A673 (cell line): ENCODE measurements at regions not wholly inside any gene's neighbourhood (a gene's known extent, or its start where the extent isn't known, plus 50 kb on each side); places are given as distances from the start of the nearest gene placed in this dataset.

Experiments
- BruUV-seq: library from RNA; stranded (reverse); fragments of 400-500 nt; replicated peaks from 2 replicates; lab custom pipeline; 2021; lab: Mats Ljungman, UMichigan
- CTCF ChIA-PET: fragments of 300-600 bp; sonication (Branson Sonifier 250); formaldehyde crosslinking; loops from one replicate; lab custom pipeline; 2022; ENCODE audit warnings: antibody characterized with exemption; lab: Charles Lee
- POLR2A ChIA-PET: fragments of 300-600 bp; sonication (Branson Sonifier 250); formaldehyde crosslinking; loops from one replicate; lab custom pipeline; 2022; ENCODE audit warnings: antibody characterized with exemption; ENCODE audit not compliant: low non-redundant PET; lab: Charles Lee
- DNase-seq: peaks from one replicate; pipeline ENCODE4 v3.0.0-alpha.2; 2015; ENCODE audit warnings: low spot score
- H3K27ac ChIP-seq: fragments of 200-600 bp; sonication (generic); 2 replicates; pipeline ENCODE4 v1.5.1; 2016; ENCODE audit warnings: mixed run types, low read depth, mild to moderate bottlenecking, mixed read lengths, antibody characterized with exemption, low read length; ENCODE audit not compliant: poor library complexity, severe bottlenecking
- H3K27me3 ChIP-seq: fragments of 200-600 bp; sonication (generic); replicated peaks from 2 replicates; pipeline ENCODE4 v1.6.1; 2017; ENCODE audit warnings: mixed run types, low read depth, mild to moderate bottlenecking, mixed read lengths, antibody characterized with exemption, low read length; ENCODE audit not compliant: insufficient read depth, poor library complexity
- H3K36me3 ChIP-seq: fragments of 200-600 bp; sonication (generic); 2 replicates; pipeline ENCODE4 v1.6.1; 2016; ENCODE audit warnings: mixed run types, mild to moderate bottlenecking, mixed read lengths, antibody characterized with exemption, low read length; ENCODE audit not compliant: insufficient read depth, poor library complexity, severe bottlenecking
- H3K4me1 ChIP-seq: fragments of 200-600 bp; sonication (generic); 2 replicates; pipeline ENCODE4 v1.6.1; 2017; ENCODE audit warnings: mixed run types, mild to moderate bottlenecking, mixed read lengths, antibody characterized with exemption, low read length; ENCODE audit not compliant: insufficient read depth, poor library complexity, severe bottlenecking
- H3K4me3 ChIP-seq: fragments of 200-600 bp; sonication (generic); 2 replicates; pipeline ENCODE4 v1.5.1; 2016; ENCODE audit warnings: low read depth, mixed run types, mild to moderate bottlenecking, mixed read lengths, low read length; ENCODE audit not compliant: poor library complexity, severe bottlenecking
- H3K9me3 ChIP-seq: fragments of 200-600 bp; sonication (generic); 2 replicates; pipeline ENCODE4 v1.6.1; 2016; ENCODE audit warnings: mixed run types, low read depth, mild to moderate bottlenecking, mixed read lengths, antibody characterized with exemption, low read length; ENCODE audit not compliant: poor library complexity, severe bottlenecking
- CTCF ChIP-seq: fragments of 300-800, 200-600 bp; sonication (generic); conservative IDR thresholded peaks from 2 replicates; pipeline ENCODE4 v1.5.1; 2017; ENCODE audit warnings: low read depth, mild to moderate bottlenecking, antibody characterized with exemption, low read length, moderate library complexity, mixed read lengths
- EZH2 ChIP-seq: fragments of 200-600 bp; sonication (generic); IDR thresholded peaks from 2 replicates; pipeline ENCODE4 v1.6.1; 2017; ENCODE audit warnings: borderline replicate concordance, low read depth, mild to moderate bottlenecking, mixed read lengths, antibody characterized with exemption, low read length; ENCODE audit not compliant: poor library complexity, severe bottlenecking
- intact Hi-C: fragments of 100-400 bp; cut with micrococcal nuclease; formaldehyde crosslinking; loops from one replicate; pipeline ENCODE4 v1.10.0; 2022; ENCODE audit not compliant: unreplicated experiment

DNA sequence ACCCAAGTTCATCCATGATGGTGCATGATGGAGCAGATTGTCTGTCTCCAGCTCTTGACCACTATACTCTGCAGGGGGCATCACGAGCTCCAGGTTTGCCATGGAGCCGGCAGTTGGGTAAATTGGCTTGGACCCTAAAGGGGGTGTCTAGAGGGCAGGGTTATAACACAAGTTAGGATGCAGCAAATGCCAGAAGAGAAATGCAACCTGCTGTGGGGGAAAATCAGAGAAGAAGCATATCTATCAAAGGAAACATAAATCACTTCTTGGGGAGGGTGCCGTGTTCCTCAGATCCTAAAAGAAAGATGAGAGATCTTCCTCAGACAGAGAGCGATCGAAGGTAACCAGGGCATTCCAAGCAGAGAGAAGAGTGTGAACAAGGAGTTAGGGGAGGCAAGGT lies 334.9 kb downstream of the C12orf75 start:
- no peak for DNase-seq
- ChIA-PET POLR2A (no interaction called here), CTCF (no interaction called here)
- TF ChIP-seq EZH2 (no peak), CTCF (no peak)
- BruUV-seq = no TSS peak
- H3K4me3 ChIP-seq = no peak overlapping the region
- no peaks in the 10 kb centered on the region for H3K27me3 ChIP-seq
- H3K4me1 ChIP-seq = no peaks in the 10 kb centered on the region
- intact Hi-C loops = no loop called here
- H3K36me3 ChIP-seq = no peaks in the 10 kb centered on the region
- no peaks in the 10 kb centered on the region for H3K9me3 ChIP-seq
- H3K27ac ChIP-seq = no peak overlapping the region

DNA sequence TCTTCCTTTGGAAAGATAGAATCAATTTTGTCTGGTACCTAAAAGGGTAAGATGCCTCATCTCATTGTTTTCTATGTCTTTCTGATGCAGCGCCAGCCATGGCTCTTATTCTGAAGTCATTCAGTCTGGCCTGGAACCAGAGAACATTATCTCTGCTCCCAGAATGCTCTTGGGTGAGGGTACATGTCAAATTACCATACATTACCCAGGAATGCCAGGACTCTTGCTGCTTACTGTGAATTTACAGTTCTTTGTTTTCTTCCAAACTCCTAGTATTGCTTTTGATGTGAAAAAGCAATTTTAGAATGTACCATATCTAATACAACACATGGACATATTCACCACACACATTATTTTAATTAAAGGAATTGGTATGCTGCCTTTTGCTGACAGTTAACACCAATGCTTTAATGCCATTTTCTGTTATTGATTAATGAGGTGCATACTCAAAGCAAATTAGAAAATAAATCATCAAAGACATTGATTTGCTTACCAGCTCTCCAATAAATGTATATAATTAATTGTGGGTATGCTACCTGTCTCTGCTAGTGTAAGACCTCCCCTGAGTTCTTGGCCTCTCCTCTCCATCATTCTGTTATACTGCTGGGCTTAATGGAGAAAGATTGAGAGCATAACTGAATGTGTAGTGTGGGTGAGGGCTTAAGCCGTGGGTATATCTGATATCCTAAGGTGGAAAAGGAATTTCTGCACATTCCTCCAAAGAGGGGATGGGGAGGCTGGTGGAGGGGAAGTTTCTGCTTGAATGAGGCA lies 337.7 kb downstream of the C12orf75 start:
- no TSS peak for BruUV-seq
- no peaks in the 10 kb centered on the region for H3K27me3 ChIP-seq
- DNase-seq = no peak
- no peak overlapping the region for H3K27ac ChIP-seq
- no peaks in the 10 kb centered on the region for H3K4me1 ChIP-seq
- H3K36me3 ChIP-seq = no peaks in the 10 kb centered on the region
- TF ChIP-seq CTCF (no peak), EZH2 (no peak)
- no peak overlapping the region for H3K4me3 ChIP-seq
- ChIA-PET POLR2A (no interaction called here), CTCF (no interaction called here)
- H3K9me3 ChIP-seq = no peaks in the 10 kb centered on the region
- intact Hi-C loops = no loop called here

- no TSS peak for BruUV-seq
- ChIA-PET CTCF (no interaction called here), POLR2A (no interaction called here)
- Histone ChIP-seq H3K27me3 (no peaks in the 10 kb centered on the region), H3K27ac (no peak overlapping the region), H3K36me3 (no peaks in the 10 kb centered on the region), H3K4me3 (no peak overlapping the region), H3K9me3 (no peaks in the 10 kb centered on the region), H3K4me1 (no peaks in the 10 kb centered on the region)
- intact Hi-C loops = no loop called here
- no peak for TF ChIP-seq CTCF
- TF ChIP-seq EZH2 = no peak
- no peak for DNase-seq
These were observed 340.2 kb downstream of the C12orf75 start for GRCh38 chr12:105670672-105671071.
